Embryonic facial prominence (tissue), 1 donor: ENCODE measurements at regions not wholly inside any gene's neighbourhood (a gene's known extent, or its start where the extent isn't known, plus 50 kb on each side); places are given as distances from the start of the nearest gene placed in this dataset.
"Not testable (repeated sequence)": the region's sequence is repeated elsewhere in the genome, so short reads cannot be mapped to it uniquely, and the experiment has no call there.

Experiments used
- DNase-seq: peaks from one replicate; pipeline ENCODE4 v3.0.0-alpha.2; 2016; ENCODE audit errors: extremely low spot score

DNA sequence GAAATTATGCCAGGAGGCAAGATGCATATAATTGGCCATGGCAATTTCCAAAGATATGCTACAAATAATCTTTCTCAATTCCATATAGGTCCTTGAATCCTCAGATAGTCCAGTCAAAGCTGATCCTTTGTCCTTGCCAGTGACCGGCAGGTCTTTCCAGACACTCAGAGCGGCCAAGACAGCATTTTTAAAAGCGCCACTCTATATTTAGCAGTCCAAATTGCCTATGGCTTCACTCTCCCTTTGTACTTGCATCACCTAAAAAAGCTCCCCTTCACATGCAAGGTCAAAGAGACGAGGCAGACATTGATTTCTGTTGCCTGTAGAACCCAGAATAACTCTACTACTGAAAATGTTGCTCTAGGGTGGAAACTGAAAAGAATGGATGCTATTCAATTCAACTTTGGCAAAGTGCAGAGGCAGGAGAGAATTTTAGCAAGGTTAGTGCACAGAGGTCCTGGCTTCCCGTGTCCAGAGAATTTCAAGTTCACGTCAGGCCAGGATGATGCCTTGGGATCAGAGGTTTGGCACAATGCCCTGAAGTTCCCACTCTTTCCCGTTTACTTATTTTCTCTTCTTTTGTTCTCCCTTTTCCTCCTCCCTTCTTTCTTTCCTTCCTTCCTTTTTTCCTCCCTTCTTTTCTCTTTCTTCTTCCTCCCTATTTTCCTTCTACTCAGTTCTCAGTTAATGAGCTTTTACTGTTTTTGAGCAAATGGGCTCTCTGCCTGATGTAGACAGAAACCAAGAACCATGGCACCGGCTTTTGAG is 108.5 kb downstream of the KCNK1 start:
- no peak for DNase-seq

DNA sequence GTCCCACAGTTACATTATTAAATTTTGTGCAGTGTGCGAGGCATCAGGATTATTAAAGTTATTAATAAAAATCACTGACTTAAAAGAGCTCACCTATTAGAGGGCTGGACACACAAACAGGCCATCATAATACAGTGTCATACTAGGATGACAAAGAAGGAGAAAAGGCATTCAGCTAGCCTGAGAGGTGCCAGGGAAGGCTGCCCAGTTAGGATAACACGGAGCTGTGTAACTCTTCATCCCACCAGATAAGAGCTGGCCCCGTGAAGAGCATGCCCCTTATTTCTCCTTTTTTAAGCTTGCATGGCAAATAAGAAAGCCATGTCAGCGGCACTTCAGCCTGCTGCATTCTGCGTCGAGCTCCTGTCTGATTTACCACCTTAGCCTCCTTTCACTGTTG is 109.5 kb downstream of the KCNK1 start:
- no peak for DNase-seq

DNA sequence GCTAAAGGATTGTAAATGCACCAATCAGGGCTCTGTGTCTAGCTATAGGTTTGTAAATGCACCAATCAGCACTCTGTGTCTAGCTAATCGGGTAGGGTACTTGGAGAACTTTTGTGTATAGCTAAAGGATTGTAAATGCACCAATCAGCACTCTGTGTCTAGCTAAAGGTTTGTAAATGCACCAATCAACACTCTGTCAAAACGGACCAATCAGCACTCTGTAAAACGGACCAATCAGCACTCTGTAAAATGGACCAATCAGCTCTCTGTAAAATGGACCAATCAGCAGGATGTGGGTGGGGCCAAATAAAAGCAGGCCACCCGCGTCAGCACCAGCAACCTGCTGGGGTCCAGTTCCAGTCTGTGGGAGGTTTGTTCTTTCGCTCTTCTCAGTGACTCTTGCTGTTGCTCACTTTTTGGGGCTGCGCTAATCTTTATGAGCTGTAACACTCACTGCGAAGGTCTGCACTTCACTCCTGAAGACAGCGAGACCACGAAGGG is 110.3 kb downstream of the KCNK1 start:
- not testable (repeated sequence) for DNase-seq

DNA sequence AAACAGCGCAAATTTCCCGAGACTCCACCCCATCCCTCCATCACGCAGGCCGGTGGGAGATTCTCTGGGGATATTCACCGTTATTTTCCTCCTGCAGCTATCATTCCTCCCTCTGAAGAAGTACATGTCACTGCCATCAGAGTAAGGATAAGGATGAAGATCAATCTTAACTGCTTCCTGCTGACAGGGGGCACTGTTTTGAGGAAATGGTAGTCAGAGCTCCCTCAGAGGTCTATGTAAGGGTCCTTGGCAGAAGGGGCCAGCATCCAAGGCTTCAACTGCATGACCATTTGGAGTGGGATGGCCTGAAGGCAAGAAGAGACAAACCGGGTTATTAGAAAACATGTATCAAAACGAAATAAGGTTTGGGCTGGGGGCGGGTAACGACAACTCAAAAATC is 111.5 kb downstream of the KCNK1 start:
- DNase-seq, result no peak

DNA sequence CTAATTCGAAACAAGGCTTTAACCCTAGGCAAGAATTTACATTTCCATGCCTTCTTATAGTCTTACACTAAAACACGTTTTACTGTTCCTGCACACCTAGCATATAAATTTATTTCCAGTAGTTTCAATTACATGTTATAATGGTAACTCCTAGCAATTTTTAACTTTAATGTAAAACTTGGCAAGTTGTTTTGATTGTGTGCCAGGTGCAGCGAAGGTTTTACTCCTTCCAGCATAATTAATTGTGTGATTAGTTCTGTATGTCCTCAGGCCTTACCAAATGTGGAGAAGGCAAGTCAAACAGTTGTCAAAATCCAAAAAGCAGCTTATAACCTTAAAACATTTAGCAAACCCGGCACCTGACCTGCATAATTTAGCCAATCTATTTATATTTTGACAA is 114.8 kb downstream of the KCNK1 start:
- DNase-seq, result no peak

DNA sequence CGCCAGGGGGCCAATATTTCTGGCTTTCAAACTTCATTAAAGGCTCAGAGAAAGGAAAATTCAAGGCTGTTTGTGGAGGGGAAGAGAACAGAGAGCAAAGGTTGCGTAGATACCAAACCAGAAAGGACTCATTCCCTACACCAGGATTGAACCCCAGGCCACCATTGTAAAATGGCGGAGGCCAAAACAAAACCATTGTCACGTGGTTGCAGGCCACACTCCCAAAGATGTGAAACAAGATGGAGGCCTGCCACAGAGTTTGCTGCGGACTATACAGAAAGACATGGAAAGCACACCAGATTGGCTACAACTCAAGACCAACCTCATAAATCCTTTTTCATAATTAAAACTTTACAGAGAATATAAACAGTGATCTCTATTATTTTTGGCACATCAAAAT is 116.5 kb downstream of the KCNK1 start:
- no peak for DNase-seq

DNA sequence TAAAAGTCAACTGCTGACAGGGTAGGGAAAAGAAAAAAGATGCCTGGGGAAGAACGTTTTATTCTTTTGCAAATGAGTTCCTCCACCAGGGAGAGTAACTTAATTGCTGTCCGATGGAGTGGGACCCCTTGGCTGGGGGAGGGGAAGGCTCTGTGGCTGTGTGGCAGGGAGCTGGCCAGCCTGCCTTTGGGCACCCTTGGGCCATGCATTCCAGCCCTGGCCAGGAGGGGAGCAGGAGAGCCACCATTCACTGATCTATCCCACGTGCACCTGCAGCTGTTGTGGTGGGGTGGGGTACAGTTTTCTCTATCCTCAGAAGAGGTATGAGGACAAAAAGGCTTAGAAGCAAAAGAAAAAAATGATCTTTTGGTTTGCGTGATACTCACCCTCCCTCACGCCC is 116.9 kb downstream of the KCNK1 start:
- DNase-seq, result no peak

DNA sequence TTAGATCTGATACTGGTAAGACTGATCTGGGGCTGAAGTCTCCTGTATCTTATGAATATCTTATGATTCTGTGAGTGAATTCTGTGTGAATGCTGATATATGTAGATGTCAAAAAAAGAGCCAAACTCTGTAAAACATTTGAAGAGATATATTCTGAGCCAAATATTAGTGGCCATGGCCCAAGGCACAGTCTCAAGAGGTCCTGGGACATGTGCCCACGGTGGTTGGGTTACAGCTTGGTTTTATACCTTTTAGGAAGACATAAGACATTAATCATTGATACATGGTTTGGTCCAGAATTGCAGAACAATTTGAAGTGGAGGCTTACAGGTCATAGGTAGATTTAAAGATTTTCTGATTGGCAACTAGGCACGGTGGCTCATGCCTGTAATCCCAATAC is 118.3 kb downstream of the KCNK1 start:
- DNase-seq, result no peak

DNA sequence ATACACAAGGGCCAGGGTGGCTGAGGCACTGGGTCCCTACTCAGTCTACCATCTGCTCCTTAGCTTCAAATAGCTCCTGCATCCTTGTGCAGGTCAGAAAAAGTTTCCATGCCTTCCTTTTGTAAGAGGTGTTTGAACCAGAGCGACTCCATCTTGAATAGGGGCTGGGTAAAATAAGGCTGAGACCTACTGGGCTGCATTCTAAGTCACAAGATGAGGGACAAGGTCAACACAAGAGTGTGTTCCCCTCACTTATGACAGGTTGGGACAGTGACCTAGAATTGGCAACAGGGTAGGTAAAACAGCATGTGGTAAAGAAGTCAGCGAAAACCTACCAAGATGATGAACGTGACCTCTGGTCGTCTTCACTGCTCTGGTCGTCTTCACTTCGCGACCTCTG is 120.5 kb downstream of the KCNK1 start:
- DNase-seq, result no peak

DNA sequence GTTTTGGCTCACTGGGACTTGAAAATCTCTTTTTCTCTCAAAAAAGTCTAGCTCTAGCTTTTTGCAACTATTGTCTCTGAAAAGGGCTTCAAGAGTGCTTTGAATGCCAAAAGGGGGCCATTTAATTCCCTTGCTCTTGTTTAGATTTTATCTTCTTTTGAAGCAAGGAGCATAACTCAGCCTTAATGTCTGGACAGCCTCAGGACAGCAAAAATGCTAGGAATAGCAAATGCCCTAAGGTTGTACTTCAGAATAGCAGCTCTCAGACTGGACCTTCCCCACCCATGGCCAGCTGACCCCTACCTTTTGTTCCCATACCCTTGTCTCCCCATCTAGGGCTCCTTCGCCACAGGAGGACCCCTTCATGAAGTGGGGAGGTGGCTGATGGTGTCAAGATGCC is 121.4 kb downstream of the KCNK1 start:
- DNase-seq, result no peak

DNA sequence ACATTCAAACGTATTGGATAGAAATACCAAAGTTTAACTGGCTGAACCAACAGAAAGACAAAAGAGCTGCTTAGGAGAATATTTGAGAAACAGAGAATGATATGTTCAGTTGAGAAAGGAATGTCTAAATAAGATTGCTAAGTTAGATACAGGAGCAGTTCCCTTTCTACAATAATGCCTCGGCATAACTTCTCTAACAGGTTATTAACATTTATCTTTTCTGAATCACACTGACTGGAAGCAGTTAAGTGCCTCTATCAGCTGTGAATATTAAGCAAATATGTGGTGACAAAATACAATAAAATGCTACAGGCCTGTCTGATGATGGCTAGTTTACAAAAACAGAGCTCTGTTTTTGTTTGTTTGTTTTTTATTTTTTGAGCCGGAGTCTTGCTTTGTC is 121.9 kb downstream of the KCNK1 start:
- DNase-seq, result no peak

DNA sequence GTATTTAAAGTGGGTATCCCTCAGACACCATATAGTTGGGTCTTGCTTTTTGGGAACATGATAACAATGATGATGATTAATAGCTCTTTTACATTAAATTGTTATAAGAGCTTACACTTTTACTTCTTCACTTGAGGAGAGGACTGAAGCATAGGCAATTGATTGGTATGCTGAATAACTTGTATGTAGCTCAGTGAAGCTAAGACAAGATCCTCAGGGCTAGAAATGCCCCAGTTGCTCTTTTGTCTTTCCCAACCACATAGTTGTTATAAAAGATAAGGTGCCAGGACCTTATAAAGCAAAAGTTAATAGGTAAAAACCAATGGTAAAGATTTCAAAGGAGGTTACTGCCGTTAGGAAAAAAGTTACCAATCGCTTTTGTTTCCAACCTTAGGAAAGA is 123.4 kb downstream of the KCNK1 start:
- no peak for DNase-seq

DNA sequence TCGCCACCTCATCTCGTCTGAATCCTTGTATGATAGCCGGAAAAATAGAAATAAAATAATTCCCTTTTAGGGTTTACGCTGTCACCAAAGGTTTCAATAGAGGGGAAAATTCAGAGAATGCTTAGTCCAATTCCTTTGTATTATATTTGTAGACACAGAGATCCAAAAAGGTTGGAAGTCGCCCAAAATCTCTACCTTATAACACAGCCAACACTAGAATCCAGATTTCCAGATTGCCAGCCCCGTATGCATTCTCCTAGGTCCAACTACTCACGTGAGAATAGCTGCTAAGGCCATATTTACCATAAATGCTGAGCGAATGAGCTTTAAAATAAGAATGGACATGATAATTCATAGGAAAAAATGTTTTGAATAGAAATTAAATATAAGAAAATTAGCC is 124.5 kb downstream of the KCNK1 start:
- DNase-seq, result no peak

DNA sequence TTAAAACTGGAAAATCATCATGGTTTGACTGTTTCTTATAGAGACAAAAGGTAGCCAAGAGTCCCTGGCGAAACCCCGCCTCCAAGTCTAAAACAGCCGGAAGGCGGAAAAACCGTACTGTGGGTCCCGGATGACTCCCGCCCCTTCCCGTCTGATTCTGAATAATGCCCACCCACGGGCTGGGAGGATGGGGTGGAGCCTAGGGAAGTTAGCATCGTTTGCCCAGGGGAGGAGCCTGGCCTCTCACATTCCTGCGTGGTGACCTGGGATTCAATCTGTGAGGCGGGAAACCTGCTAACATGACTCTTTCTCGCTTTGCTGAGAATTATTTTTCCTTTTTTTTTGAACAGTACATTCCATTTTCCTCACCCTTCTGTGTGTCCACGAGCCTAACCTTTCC is 124.9 kb downstream of the KCNK1 start:
- no peak for DNase-seq

DNA sequence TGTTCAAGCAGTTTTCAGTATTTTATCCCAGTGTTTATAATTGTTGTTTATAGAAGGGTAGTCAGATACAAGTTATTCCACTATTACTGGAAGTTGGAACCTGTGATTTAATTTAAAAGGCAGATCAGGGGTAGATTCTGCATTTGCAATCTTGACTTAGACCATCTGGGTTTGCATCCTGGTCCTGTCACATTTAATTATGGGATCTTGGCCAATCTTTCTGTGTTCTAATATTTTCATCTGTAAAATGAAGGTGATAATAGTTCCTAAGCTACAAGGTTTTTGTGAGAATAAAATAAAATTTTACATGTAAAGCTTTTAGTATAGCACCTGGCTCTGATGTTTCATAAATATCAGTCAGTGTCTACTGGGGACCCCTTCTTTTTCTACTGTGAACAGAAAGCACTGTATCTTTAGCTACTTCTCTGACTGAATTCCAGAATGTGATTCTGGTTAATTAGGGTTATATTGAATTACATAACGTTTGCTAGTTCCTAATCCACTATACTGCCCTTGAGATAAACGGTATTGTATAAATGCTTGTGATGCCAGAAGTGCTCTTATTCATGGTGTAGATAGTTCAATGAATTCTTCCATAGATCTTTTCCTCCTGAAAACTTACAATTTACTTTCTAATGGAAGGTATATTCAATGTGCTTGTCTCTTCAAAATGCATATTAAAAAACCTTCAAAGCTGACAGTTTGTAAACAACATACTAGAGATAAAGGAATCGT is 131.0 kb downstream of the KCNK1 start:
- DNase-seq, result no peak

DNA sequence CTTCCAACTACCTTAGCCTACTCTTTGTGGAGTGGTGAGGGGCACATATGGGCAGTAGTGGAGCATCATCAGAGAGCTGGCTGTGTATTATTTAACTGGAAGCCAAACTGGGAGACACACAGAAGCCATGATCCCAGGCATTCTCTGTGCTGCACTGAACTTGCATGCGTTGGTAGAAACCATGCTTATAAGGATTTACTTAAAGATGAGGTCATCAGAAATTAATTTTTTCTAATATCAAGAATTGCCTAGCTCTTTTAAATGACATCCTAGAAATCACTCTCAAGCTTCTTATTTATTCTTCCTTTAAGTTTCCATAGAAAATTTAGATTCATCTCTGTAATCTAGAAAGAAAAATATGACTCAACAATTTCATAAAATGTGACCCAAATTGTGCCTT is 136.2 kb downstream of the KCNK1 start:
- no peak for DNase-seq

DNA sequence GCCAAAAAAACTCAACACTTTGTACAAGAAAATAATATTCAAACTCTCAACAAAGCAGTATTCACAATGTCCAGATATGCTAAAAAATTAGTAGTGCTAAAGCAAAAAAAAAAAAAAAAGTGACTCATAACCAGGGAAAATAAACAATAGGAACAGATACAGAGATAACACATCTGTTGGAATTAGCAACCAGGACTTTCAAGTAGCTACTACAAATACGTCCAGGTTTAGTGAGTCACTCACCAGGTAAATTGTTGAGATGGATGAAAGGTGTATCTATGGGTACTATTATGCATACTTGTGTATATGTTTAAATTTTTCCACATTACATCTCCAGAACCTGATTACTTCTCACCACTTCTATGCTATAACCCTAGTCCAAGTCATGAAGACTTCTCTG is 144.8 kb upstream of the SLC35F3 start:
- DNase-seq, result no peak

DNA sequence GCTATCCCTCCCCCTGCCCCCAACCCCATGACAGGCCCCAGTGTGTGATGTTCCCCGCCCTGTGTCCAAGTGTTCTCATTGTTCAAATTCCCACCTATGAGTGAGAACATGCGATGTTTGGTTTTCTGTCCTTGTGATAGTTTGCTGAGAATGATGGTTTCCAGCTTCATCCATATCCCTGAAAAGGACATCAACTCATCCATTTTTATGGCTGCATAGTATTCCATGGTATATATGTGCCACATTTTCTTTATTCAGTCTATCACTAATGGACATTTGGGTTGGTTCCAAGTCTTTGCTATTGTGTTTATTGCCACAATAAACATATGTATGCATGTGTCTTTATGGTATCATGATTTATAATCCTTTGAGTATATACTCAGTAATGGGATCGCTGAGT is 140.2 kb upstream of the SLC35F3 start:
- not testable (repeated sequence) for DNase-seq

DNA sequence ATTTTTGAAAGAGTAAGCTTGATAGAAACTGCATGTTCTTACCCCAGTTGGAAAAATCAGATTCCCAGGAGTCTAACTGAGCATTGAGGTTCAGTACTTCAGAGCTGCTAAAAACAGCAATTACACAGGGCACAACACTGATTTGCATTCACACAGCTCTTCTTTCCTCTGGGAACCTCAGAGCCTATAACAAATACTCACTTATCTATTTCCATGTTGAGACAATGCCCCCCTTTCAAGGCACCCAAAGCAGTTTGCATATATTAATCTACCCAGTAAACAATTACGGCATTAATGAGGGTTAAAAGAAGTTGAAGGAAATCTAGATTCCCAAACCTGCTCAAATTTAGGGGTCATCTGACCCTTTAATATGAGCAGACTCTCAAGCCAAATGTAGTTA is 126.9 kb upstream of the SLC35F3 start:
- no peak for DNase-seq

DNA sequence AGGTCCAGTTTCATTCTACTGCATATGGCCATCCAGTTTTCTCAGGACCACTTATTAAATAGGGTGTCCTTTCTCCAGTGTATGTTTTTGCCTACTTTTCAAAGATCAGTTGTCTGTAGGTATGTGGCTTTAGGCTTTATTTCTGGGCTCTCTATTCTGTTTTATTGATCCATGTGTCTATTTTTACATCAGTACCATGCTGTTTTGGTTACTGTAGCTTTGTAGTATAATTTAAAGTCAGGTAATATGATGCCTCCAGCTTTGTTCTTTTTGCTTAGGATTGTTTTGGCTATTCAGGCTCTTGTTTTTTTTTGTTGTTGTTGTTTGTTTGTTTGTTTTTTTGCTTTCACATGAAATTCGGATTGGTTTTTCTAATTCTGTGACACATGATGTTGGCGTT is 124.4 kb upstream of the SLC35F3 start:
- DNase-seq, result no peak

DNA sequence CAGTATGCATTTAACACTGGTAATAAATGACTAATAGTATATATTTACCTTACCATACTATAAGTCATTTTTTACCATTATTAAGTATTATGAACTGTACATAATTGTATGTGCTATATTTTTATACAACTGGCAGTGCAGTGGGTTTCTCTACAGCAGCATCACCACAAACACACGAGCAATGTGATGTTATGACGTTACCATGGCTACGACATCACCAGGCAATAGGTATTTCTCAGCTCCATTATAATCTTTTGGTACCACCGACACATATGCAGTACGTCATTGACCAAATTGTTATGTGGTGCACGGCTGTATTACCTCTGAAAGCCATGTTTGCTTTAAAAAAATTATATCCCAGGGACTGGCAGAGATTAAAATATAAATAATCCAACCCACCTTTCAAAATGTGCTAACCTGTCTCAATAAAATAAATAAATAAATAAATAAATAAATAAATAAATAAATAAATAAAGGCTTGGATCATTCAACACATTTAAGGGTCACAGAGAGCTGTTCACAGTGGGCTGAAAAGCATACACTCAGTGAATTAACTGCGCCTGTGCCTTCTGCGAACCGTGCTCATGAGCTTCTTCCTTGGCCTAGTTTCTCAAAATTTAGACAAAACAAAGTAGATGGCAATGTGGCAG is 121.4 kb upstream of the SLC35F3 start:
- no peak for DNase-seq

DNA sequence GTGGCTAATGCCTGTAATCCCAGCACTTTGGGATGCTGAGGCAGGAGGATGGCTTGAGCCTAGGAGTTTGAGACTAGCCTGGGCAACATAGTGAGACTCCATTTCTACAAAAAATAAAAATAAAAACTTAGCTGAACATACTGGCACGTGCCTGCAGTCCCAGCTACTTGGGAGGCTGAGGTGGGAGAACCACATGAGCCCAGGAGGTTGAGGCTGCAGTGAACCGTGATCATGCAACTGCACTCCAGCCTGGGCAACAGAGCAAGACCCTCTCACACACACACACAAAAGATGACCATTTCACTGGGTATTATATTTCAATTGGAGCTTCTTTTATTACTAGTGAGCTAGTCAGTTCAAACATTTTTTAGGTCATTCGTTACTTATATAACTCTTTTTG is 116.9 kb upstream of the SLC35F3 start:
- no peak for DNase-seq

DNA sequence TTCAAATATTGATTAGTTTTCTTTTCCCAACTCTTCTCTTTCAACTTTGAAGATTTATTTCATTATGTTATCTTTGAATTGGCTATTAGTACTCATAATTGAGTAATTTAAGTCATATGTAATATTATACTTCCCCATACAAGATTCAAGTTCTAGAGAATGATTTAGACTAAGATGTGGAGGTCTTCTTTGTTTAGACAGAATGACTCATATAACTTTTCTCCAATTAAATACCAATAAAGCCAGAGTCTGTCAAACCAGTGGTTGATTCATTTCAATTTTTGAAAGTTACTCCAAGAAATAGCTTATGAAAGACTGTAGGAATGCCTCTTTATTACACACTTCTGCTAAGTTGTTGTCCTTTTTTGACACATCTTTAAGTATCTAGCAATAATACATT is 115.8 kb upstream of the SLC35F3 start:
- no peak for DNase-seq
